Trophoblast cell (in vitro differentiated cells and primary cell): ENCODE measurements at regions not wholly inside any gene's neighbourhood (a gene's known extent, or its start where the extent isn't known, plus 50 kb on each side); places are given as distances from the start of the nearest gene placed in this dataset.
"Not testable (repeated sequence)": the region's sequence is repeated elsewhere in the genome, so short reads cannot be mapped to it uniquely, and the experiment has no call there.

Source experiments
- DNase-seq, 2 donors: peaks; one replicate each; pipeline ENCODE4 v3.0.0-alpha.2; 2016
- H2AFZ ChIP-seq: 2 replicates; pipeline ENCODE4 v1.6.1; 2013; ENCODE audit warnings: low read length, moderate library complexity, mild to moderate bottlenecking; ENCODE audit not compliant: insufficient read depth, poor library complexity
- H2AK5ac ChIP-seq: 2 replicates; pipeline ENCODE4 v1.6.1; 2013; ENCODE audit warnings: mild to moderate bottlenecking, low read length
- H2BK120ac ChIP-seq: 2 replicates; pipeline ENCODE4 v1.6.1; 2013; ENCODE audit warnings: low read length, mild to moderate bottlenecking, moderate library complexity; ENCODE audit not compliant: insufficient read depth, poor library complexity
- H2BK12ac ChIP-seq: 2 replicates; pipeline ENCODE4 v1.6.1; 2013; ENCODE audit warnings: mild to moderate bottlenecking, low read length, moderate library complexity
- H2BK5ac ChIP-seq: 2 replicates; pipeline ENCODE4 v1.6.1; 2013; ENCODE audit warnings: low read length, low read depth, moderate library complexity, mild to moderate bottlenecking; ENCODE audit not compliant: poor library complexity
- H3K14ac ChIP-seq: 2 replicates; pipeline ENCODE4 v1.6.1; 2013; ENCODE audit warnings: mild to moderate bottlenecking, low read length
- H3K18ac ChIP-seq: 2 replicates; pipeline ENCODE4 v1.6.1; 2013; ENCODE audit warnings: mild to moderate bottlenecking, low read length
- H3K23ac ChIP-seq: 2 replicates; pipeline ENCODE4 v1.6.1; 2013; ENCODE audit warnings: low read length
- H3K27ac ChIP-seq: 2 replicates; pipeline ENCODE4 v1.5.1; 2013; ENCODE audit warnings: low read depth, mild to moderate bottlenecking, inconsistent platforms, low read length, moderate library complexity
- H3K27me3 ChIP-seq: 2 replicates; pipeline ENCODE4 v1.6.1; 2013; ENCODE audit warnings: inconsistent platforms, mild to moderate bottlenecking, low read length, moderate library complexity; ENCODE audit not compliant: insufficient read depth
- H3K36me3 ChIP-seq, 2 experiments: 1 replicate in 1 of 2; 2 replicates in 1 of 2; pipeline ENCODE4 v1.6.1; 2013; ENCODE audit warnings: low read length in 2 of 2, mild to moderate bottlenecking in 2 of 2, moderate library complexity in 1 of 2; ENCODE audit not compliant: insufficient read depth in 2 of 2, control insufficient read depth in 1 of 2
- H3K4ac ChIP-seq: 2 replicates; pipeline ENCODE4 v1.6.1; 2013; ENCODE audit warnings: low read depth, mild to moderate bottlenecking, low read length, moderate library complexity
- H3K4me1 ChIP-seq, 2 experiments: 1 replicate in 1 of 2; 2 replicates in 1 of 2; pipeline ENCODE4 v1.6.1; 2013; ENCODE audit warnings: low read length in 2 of 2, mild to moderate bottlenecking in 2 of 2, moderate library complexity in 1 of 2; ENCODE audit not compliant: insufficient read depth in 2 of 2, control insufficient read depth in 1 of 2
- H3K4me2 ChIP-seq: 2 replicates; pipeline ENCODE4 v1.6.1; 2013; ENCODE audit warnings: inconsistent platforms, mild to moderate bottlenecking, low read length, moderate library complexity
- H3K4me3 ChIP-seq: 2 replicates; pipeline ENCODE4 v1.5.1; 2013; ENCODE audit warnings: mild to moderate bottlenecking, low read depth, low read length, inconsistent platforms
- H3K79me1 ChIP-seq: one replicate; pipeline ENCODE4 v1.6.1; 2013; ENCODE audit warnings: low read length
- H3K79me2 ChIP-seq: 2 replicates; pipeline ENCODE4 v1.6.1; 2013; ENCODE audit warnings: low read length, mild to moderate bottlenecking; ENCODE audit not compliant: control insufficient read depth, insufficient read depth, poor library complexity
- H3K9ac ChIP-seq: 2 replicates; pipeline ENCODE4 v1.6.1; 2013; ENCODE audit warnings: mild to moderate bottlenecking, low read length
- H3K9me3 ChIP-seq: 2 replicates; pipeline ENCODE4 v1.6.1; 2013; ENCODE audit warnings: low read depth, mild to moderate bottlenecking, control low read depth, inconsistent platforms, low read length; ENCODE audit not compliant: insufficient read depth
- H4K12ac ChIP-seq: 2 replicates; pipeline ENCODE4 v1.6.1; 2013; ENCODE audit warnings: low read depth, mild to moderate bottlenecking, low read length, moderate library complexity
- H4K8ac ChIP-seq: 2 replicates; pipeline ENCODE4 v1.6.1; 2013; ENCODE audit warnings: low read depth, mild to moderate bottlenecking, low read length, moderate library complexity
- H4K91ac ChIP-seq: one replicate; pipeline ENCODE4 v1.6.1; 2013; ENCODE audit warnings: low read depth, mild to moderate bottlenecking, low read length, moderate library complexity
- WGBS: extraction: QIAGEN DNeasy Blood & Tissue Kit; methylation state at CpG from one replicate; pipeline ENCODE4 v1.1.7; 2013; ENCODE audit warnings: missing lambda C conversion rate; ENCODE audit not compliant: insufficient read length, insufficient coverage; ENCODE audit errors: extremely low coverage; 5-methylcytosine and 5-hydroxymethylcytosine counted together

GRCh38 chr6:90887764-90888163, 300.9 kb upstream of the MAP3K7 start:
- H3K4ac ChIP-seq: no peak overlapping the region
- no peak overlapping the region for H2AFZ ChIP-seq
- no peaks in the 10 kb centered on the region for H3K79me2 ChIP-seq
- H3K14ac ChIP-seq: no peak overlapping the region
- peaks cover 5% of the 10 kb centered on the region for H3K79me1 ChIP-seq
- H3K4me1 ChIP-seq: peaks cover 8 to 9% of the 10 kb centered on the region in 2 experiments
- no peak for DNase-seq
- no peak overlapping the region for H2BK5ac ChIP-seq
- no peaks in the 10 kb centered on the region for H3K9me3 ChIP-seq
- no peaks in the 10 kb centered on the region for H3K36me3 ChIP-seq
- no peak overlapping the region for H3K18ac ChIP-seq
- H3K4me3 ChIP-seq: no peak overlapping the region
- no peak overlapping the region for H4K91ac ChIP-seq
- no peak overlapping the region for H2AK5ac ChIP-seq
- no peak overlapping the region for H3K23ac ChIP-seq
- no peak overlapping the region for H3K4me2 ChIP-seq
- no peak overlapping the region for H3K27ac ChIP-seq
- H3K9ac ChIP-seq: no peak overlapping the region
- H2BK12ac ChIP-seq: no peak overlapping the region
- H3K27me3 ChIP-seq: no peaks in the 10 kb centered on the region
- no peak overlapping the region for H2BK120ac ChIP-seq
- no peak overlapping the region for H4K8ac ChIP-seq
- no peak overlapping the region for H4K12ac ChIP-seq

GRCh38 chr6:90885611-90886056, 298.8 kb upstream of the MAP3K7 start:
- H3K4me1 ChIP-seq: peaks cover 8 to 9% of the 10 kb centered on the region in 2 experiments
- H3K4ac ChIP-seq: no peak overlapping the region
- no peaks in the 10 kb centered on the region for H3K9me3 ChIP-seq
- peak; percentile 40 to 65 for DNase-seq
- peak overlapping the region; percentile 5 for H4K91ac ChIP-seq
- H4K8ac ChIP-seq: peak overlapping the region; percentile 65
- no peak overlapping the region for H3K27ac ChIP-seq
- no peak overlapping the region for H2AK5ac ChIP-seq
- H3K14ac ChIP-seq: no peak overlapping the region
- no peak overlapping the region for H3K4me2 ChIP-seq
- H3K4me3 ChIP-seq: no peak overlapping the region
- peak overlapping the region; percentile 66 for H2BK120ac ChIP-seq
- H3K79me1 ChIP-seq: peaks cover 5% of the 10 kb centered on the region
- no CpG with 5 or more reads among the region's 10 CpGs for WGBS
- no peaks in the 10 kb centered on the region for H3K36me3 ChIP-seq
- H3K27me3 ChIP-seq: no peaks in the 10 kb centered on the region
- H3K79me2 ChIP-seq: no peaks in the 10 kb centered on the region
- no peak overlapping the region for H4K12ac ChIP-seq
- no peak overlapping the region for H3K23ac ChIP-seq
- H2BK5ac ChIP-seq: peak overlapping the region; percentile 49
- H3K9ac ChIP-seq: no peak overlapping the region
- H3K18ac ChIP-seq: no peak overlapping the region
- no peak overlapping the region for H2AFZ ChIP-seq
- peak overlapping the region; percentile 80 for H2BK12ac ChIP-seq

- Histone ChIP-seq H4K12ac (peak overlapping the region; percentile 62), H3K14ac (peak overlapping the region; percentile 61), H4K91ac (peak overlapping the region; percentile 5), H4K8ac (peak overlapping the region; percentile 60), H2BK120ac (peak overlapping the region; percentile 43), H2AFZ (peak overlapping the region; percentile 25), H2BK12ac (peak overlapping the region; percentile 87)
- H3K27me3 ChIP-seq, H3K36me3 ChIP-seq, H3K4me3 ChIP-seq, DNase-seq, H3K18ac ChIP-seq, H3K9me3 ChIP-seq, H2BK5ac ChIP-seq, H3K4ac ChIP-seq, H3K23ac ChIP-seq, H3K4me1 ChIP-seq, H3K9ac ChIP-seq, H3K4me2 ChIP-seq, H2AK5ac ChIP-seq, H3K27ac ChIP-seq, H3K79me1 ChIP-seq, H3K79me2 ChIP-seq: not testable (repeated sequence)
- no CpG with 5 or more reads among the region's 4 CpGs for WGBS
These were observed 298.3 kb upstream of the MAP3K7 start for GRCh38 chr6:90885137-90885536.

GRCh38 chr6:90877616-90878015, 290.7 kb upstream of the MAP3K7 start:
- no peaks in the 10 kb centered on the region for H3K36me3 ChIP-seq
- no peak overlapping the region for H3K4me2 ChIP-seq
- no peaks in the 10 kb centered on the region for H3K79me1 ChIP-seq
- no peak overlapping the region for H4K8ac ChIP-seq
- no peaks in the 10 kb centered on the region for H3K27me3 ChIP-seq
- H4K12ac ChIP-seq: no peak overlapping the region
- no peak for DNase-seq
- H2AFZ ChIP-seq: no peak overlapping the region
- no peak overlapping the region for H3K9ac ChIP-seq
- H3K23ac ChIP-seq: no peak overlapping the region
- no peak overlapping the region for H3K4me3 ChIP-seq
- H3K79me2 ChIP-seq: no peaks in the 10 kb centered on the region
- H2AK5ac ChIP-seq: no peak overlapping the region
- no peak overlapping the region for H3K18ac ChIP-seq
- H3K14ac ChIP-seq: no peak overlapping the region
- whole genome bisulfite sequencing: no CpG with 5 or more reads among the region's 3 CpGs
- H3K4me1 ChIP-seq: no peaks in the 10 kb centered on the region
- no peak overlapping the region for H2BK12ac ChIP-seq
- no peak overlapping the region for H3K27ac ChIP-seq
- H4K91ac ChIP-seq: no peak overlapping the region
- no peaks in the 10 kb centered on the region for H3K9me3 ChIP-seq
- no peak overlapping the region for H2BK5ac ChIP-seq
- H3K4ac ChIP-seq: no peak overlapping the region
- H2BK120ac ChIP-seq: no peak overlapping the region
